CD8-positive, alpha-beta memory T cell (primary cell): ENCODE measurements at regions not wholly inside any gene's neighbourhood (a gene's known extent, or its start where the extent isn't known, plus 50 kb on each side); places are given as distances from the start of the nearest gene placed in this dataset.

Experiments used
- CTCF ChIA-PET: fragments of 350-600 bp; sonication (Branson Sonifier 250); formaldehyde crosslinking; loops from one replicate; lab custom pipeline; 2021; ENCODE audit warnings: antibody characterized with exemption; lab: Charles Lee
- POLR2A ChIA-PET: fragments of 350-600 bp; sonication (Branson Sonifier 250); formaldehyde crosslinking; loops from one replicate; lab custom pipeline; 2021; ENCODE audit warnings: antibody characterized with exemption; lab: Charles Lee
- DNase-seq, 5 donors: peaks; one replicate each; pipeline versions ENCODE4 v3.0.0 to v3.0.0-alpha.2; 2020 to 2022; ENCODE audit warnings: mixed read lengths in 1 of 5
- H3K27ac ChIP-seq: one replicate; pipeline ENCODE4 v1.7.0; 2013; ENCODE audit warnings: low read depth, mild to moderate bottlenecking, low read length, moderate library complexity
- H3K27me3 ChIP-seq: 2 replicates; pipeline ENCODE4 v1.7.0; 2013; ENCODE audit warnings: low read length, mild to moderate bottlenecking; ENCODE audit not compliant: insufficient read depth, poor library complexity, severe bottlenecking
- H3K36me3 ChIP-seq: 2 replicates; pipeline ENCODE4 v1.7.0; 2013; ENCODE audit warnings: mild to moderate bottlenecking, low read length, moderate library complexity; ENCODE audit not compliant: insufficient read depth
- H3K4me1 ChIP-seq: 2 replicates; pipeline ENCODE4 v1.7.0; 2013; ENCODE audit warnings: mild to moderate bottlenecking, low read length, moderate library complexity; ENCODE audit not compliant: insufficient read depth
- H3K4me3 ChIP-seq: 2 replicates; pipeline ENCODE4 v1.7.0; 2013; ENCODE audit warnings: mild to moderate bottlenecking, low read length
- H3K9me3 ChIP-seq: 2 replicates; pipeline ENCODE4 v1.7.0; 2013; ENCODE audit warnings: mild to moderate bottlenecking, low read length
- H3K27ac Mint-ChIP-seq, 8 donors: one replicate each; pipeline ENCODE4 v1.8.0; 2020 to 2021; ENCODE audit warnings: mixed read lengths in 8 of 8, mild to moderate bottlenecking in 6 of 8, inconsistent platforms in 3 of 8, moderate library complexity in 3 of 8
- H3K27me3 Mint-ChIP-seq, 2 donors: one replicate each; pipeline ENCODE4 v1.8.0; 2020 to 2021; ENCODE audit warnings: mixed read lengths in 2 of 2, mild to moderate bottlenecking in 1 of 2, moderate library complexity in 1 of 2
- H3K36me3 Mint-ChIP-seq, 3 donors: one replicate each; pipeline ENCODE4 v1.8.0; 2020 to 2021; ENCODE audit warnings: mixed read lengths in 3 of 3, inconsistent platforms in 1 of 3, mild to moderate bottlenecking in 1 of 3
- H3K4me1 Mint-ChIP-seq, 3 donors: one replicate each; pipeline ENCODE4 v1.8.0; 2020 to 2021; ENCODE audit warnings: mixed read lengths in 3 of 3, inconsistent platforms in 1 of 3, mild to moderate bottlenecking in 1 of 3
- H3K4me3 Mint-ChIP-seq, 7 donors: one replicate each; pipeline ENCODE4 v1.8.0; 2020 to 2021; ENCODE audit warnings: mixed read lengths in 7 of 7, mild to moderate bottlenecking in 6 of 7, moderate library complexity in 4 of 7, inconsistent platforms in 2 of 7
- H3K9me3 Mint-ChIP-seq, 5 donors: one replicate each; pipeline ENCODE4 v1.8.0; 2020 to 2022; ENCODE audit warnings: mixed read lengths in 5 of 5, mild to moderate bottlenecking in 3 of 5, moderate library complexity in 2 of 5, inconsistent platforms in 1 of 5

GRCh38 chr2:8154270-8154669 is 527.6 kb upstream of the ID2 start:
- H3K27me3 ChIP-seq = no peaks in the 10 kb centered on the region
- no peaks in the 10 kb centered on the region for H3K4me1 ChIP-seq
- H3K4me3 ChIP-seq = no peak overlapping the region
- Mint-ChIP-seq H3K27ac (no peak overlapping the region), H3K36me3 (peaks cover 0 to 17% (median 3%) of the 10 kb centered on the region in 3 donors), H3K27me3 (peaks cover 0 to 1% of the 10 kb centered on the region in 2 donors), H3K4me1 (peaks cover 10 to 12% (median 12%) of the 10 kb centered on the region in 3 donors), H3K9me3 (no peaks in the 10 kb centered on the region), H3K4me3 (no peak overlapping the region)
- no peak for DNase-seq
- H3K9me3 ChIP-seq = no peaks in the 10 kb centered on the region
- no peak overlapping the region for H3K27ac ChIP-seq
- H3K36me3 ChIP-seq = no peaks in the 10 kb centered on the region
- CTCF ChIA-PET = no interaction called here
- POLR2A ChIA-PET = no interaction called here

GRCh38 chr2:8154936-8155335 is 526.9 kb upstream of the ID2 start:
- peaks cover 0 to 1% of the 10 kb centered on the region in 2 donors for H3K27me3 Mint-ChIP-seq
- ChIA-PET POLR2A (no interaction called here), CTCF (no interaction called here)
- peaks cover 0 to 17% (median 3%) of the 10 kb centered on the region in 3 donors for H3K36me3 Mint-ChIP-seq
- DNase-seq = no peak
- no peaks in the 10 kb centered on the region for H3K36me3 ChIP-seq
- no peaks in the 10 kb centered on the region for H3K4me1 ChIP-seq
- no peaks in the 10 kb centered on the region for H3K27me3 ChIP-seq
- no peaks in the 10 kb centered on the region for H3K9me3 Mint-ChIP-seq
- H3K27ac Mint-ChIP-seq = no peak overlapping the region
- peaks cover 10 to 12% (median 12%) of the 10 kb centered on the region in 3 donors for H3K4me1 Mint-ChIP-seq
- no peak overlapping the region for H3K4me3 ChIP-seq
- no peak overlapping the region for H3K27ac ChIP-seq
- no peaks in the 10 kb centered on the region for H3K9me3 ChIP-seq
- H3K4me3 Mint-ChIP-seq = no peak overlapping the region

- H3K4me1 ChIP-seq = no peaks in the 10 kb centered on the region
- H3K36me3 ChIP-seq = no peaks in the 10 kb centered on the region
- H3K4me3 ChIP-seq = no peak overlapping the region
- ChIA-PET CTCF (interaction anchor here (0.6 kb wide), 1 partner anchor 15 kb away, joined by 3 read pairs; no protein-coding TSS in a partner anchor), POLR2A (no interaction called here)
- no peak overlapping the region for H3K27ac ChIP-seq
- H3K4me3 Mint-ChIP-seq = no peak overlapping the region
- no peaks in the 10 kb centered on the region for H3K27me3 Mint-ChIP-seq
- DNase-seq = no peak
- peaks cover 3 to 10% (median 5%) of the 10 kb centered on the region in 3 donors for H3K4me1 Mint-ChIP-seq
- H3K27me3 ChIP-seq = no peaks in the 10 kb centered on the region
- H3K9me3 Mint-ChIP-seq = no peaks in the 10 kb centered on the region
- no peak overlapping the region for H3K27ac Mint-ChIP-seq
- peaks cover 0 to 17% (median 3%) of the 10 kb centered on the region in 3 donors for H3K36me3 Mint-ChIP-seq
- H3K9me3 ChIP-seq = no peaks in the 10 kb centered on the region
Observed at GRCh38 chr2:8157621-8158430, 524.0 kb upstream of the ID2 start.

GRCh38 chr2:8158711-8159110 is 523.1 kb upstream of the ID2 start:
- ChIA-PET CTCF (no interaction called here), POLR2A (no interaction called here)
- no peaks in the 10 kb centered on the region for H3K27me3 Mint-ChIP-seq
- no peak for DNase-seq
- H3K4me1 ChIP-seq = no peaks in the 10 kb centered on the region
- H3K27ac ChIP-seq = no peak overlapping the region
- H3K9me3 ChIP-seq = no peaks in the 10 kb centered on the region
- no peaks in the 10 kb centered on the region for H3K36me3 ChIP-seq
- H3K9me3 Mint-ChIP-seq = no peaks in the 10 kb centered on the region
- H3K4me3 ChIP-seq = no peak overlapping the region
- no peak overlapping the region for H3K4me3 Mint-ChIP-seq
- peaks cover 0 to 5% (median 2%) of the 10 kb centered on the region in 3 donors for H3K4me1 Mint-ChIP-seq
- no peak overlapping the region for H3K27ac Mint-ChIP-seq
- peaks cover 0 to 17% (median 3%) of the 10 kb centered on the region in 3 donors for H3K36me3 Mint-ChIP-seq
- no peaks in the 10 kb centered on the region for H3K27me3 ChIP-seq

GRCh38 chr2:8159211-8159965 is 522.5 kb upstream of the ID2 start:
- CTCF ChIA-PET = no interaction called here

GRCh38 chr2:8159966-8160603 is 521.8 kb upstream of the ID2 start:
- Histone ChIP-seq H3K4me3 (no peak overlapping the region), H3K4me1 (no peaks in the 10 kb centered on the region), H3K9me3 (no peaks in the 10 kb centered on the region), H3K36me3 (no peaks in the 10 kb centered on the region), H3K27ac (no peak overlapping the region), H3K27me3 (no peaks in the 10 kb centered on the region)
- Mint-ChIP-seq H3K9me3 (no peaks in the 10 kb centered on the region), H3K27me3 (no peaks in the 10 kb centered on the region), H3K36me3 (peaks cover 0 to 11% (median 3%) of the 10 kb centered on the region in 3 donors), H3K4me3 (no peak overlapping the region), H3K27ac (peak overlapping the region in 3 of 8 donors; percentile 49 to 76 (median 52)), H3K4me1 (peaks cover 0 to 5% (median 0%) of the 10 kb centered on the region in 3 donors)
- ChIA-PET CTCF (interaction anchor here (1.0 kb wide), 1 partner anchor 11 kb away, joined by 4 read pairs; no protein-coding TSS in a partner anchor), POLR2A (no interaction called here)
- no peak for DNase-seq

More at GRCh38 chr2:8159211-8159965, 522.5 kb upstream of the ID2 start:
- no peaks in the 10 kb centered on the region for H3K27me3 Mint-ChIP-seq
- Histone ChIP-seq H3K27ac (no peak overlapping the region), H3K36me3 (no peaks in the 10 kb centered on the region), H3K27me3 (no peaks in the 10 kb centered on the region), H3K4me3 (no peak overlapping the region), H3K4me1 (no peaks in the 10 kb centered on the region), H3K9me3 (no peaks in the 10 kb centered on the region)
- peak overlapping the region in 4 of 8 donors; percentile 2 to 81 (median 70) for H3K27ac Mint-ChIP-seq
- POLR2A ChIA-PET = no interaction called here
- no peak for DNase-seq
- no peaks in the 10 kb centered on the region for H3K9me3 Mint-ChIP-seq
- peaks cover 0 to 16% (median 3%) of the 10 kb centered on the region in 3 donors for H3K36me3 Mint-ChIP-seq
- peaks cover 0 to 5% (median 2%) of the 10 kb centered on the region in 3 donors for H3K4me1 Mint-ChIP-seq
- no peak overlapping the region for H3K4me3 Mint-ChIP-seq

GRCh38 chr2:8160959-8161358 is 520.9 kb upstream of the ID2 start:
- Mint-ChIP-seq H3K36me3 (peaks cover 0 to 13% (median 0%) of the 10 kb centered on the region in 3 donors), H3K27ac (no peak overlapping the region), H3K9me3 (no peaks in the 10 kb centered on the region), H3K4me1 (peaks cover 0 to 5% (median 0%) of the 10 kb centered on the region in 3 donors), H3K4me3 (no peak overlapping the region), H3K27me3 (no peaks in the 10 kb centered on the region)
- ChIA-PET CTCF (interaction anchor here (1.0 kb wide), 1 partner anchor 11 kb away, joined by 4 read pairs; no protein-coding TSS in a partner anchor), POLR2A (no interaction called here)
- no peaks in the 10 kb centered on the region for H3K9me3 ChIP-seq
- H3K27me3 ChIP-seq = no peaks in the 10 kb centered on the region
- H3K4me1 ChIP-seq = no peaks in the 10 kb centered on the region
- H3K27ac ChIP-seq = no peak overlapping the region
- DNase-seq = no peak
- H3K36me3 ChIP-seq = no peaks in the 10 kb centered on the region
- H3K4me3 ChIP-seq = no peak overlapping the region
